ENCODE measurements at regions not wholly inside any gene's neighbourhood (a gene's known extent, or its start where the extent isn't known, plus 50 kb on each side); places are given as distances from the start of the nearest gene placed in this dataset.
A peak's percentile ranks its signal among the peaks of the same experiment; 100 is the strongest.

DNA sequence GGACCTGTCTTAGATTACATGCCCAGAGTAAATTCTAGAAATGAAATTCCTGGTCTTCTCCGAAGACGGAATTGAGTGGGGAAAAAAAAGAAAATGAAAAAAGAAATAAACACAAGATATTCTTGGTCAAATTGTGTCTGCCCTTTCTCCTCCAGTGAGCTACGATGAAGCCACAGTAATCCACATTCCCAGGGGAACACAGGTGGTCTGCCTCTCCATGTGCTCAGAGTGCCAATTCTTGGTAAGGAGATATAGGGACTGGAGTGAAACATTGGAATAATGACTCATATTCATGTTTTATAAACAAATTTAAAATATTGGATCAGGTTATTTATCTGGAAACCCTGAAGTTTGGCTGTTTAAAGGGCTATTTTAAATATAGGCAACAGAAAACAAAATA, 54.2 kb upstream of the MGST2 start:
- POLR2A ChIA-PET = no interaction called here
- H3K4me3 ChIP-seq (ENCODE audit: low read depth, low read length) = no peak overlapping the region
- CTCF ChIA-PET = interaction anchor here (0.8 to 3.7 kb wide), 3 partner anchors 8 to 40 kb away, joined by 3 to 17 read pairs (median 3); no protein-coding TSS in a partner anchor
- TF ChIP-seq CTCF (IDR thresholded peaks at IDR 0.05; ENCODE audit: insufficient read depth, low read length, missing control alignments) = no peak
- DNase-seq (ENCODE audit: low read depth, low spot score) = no peak

DNA sequence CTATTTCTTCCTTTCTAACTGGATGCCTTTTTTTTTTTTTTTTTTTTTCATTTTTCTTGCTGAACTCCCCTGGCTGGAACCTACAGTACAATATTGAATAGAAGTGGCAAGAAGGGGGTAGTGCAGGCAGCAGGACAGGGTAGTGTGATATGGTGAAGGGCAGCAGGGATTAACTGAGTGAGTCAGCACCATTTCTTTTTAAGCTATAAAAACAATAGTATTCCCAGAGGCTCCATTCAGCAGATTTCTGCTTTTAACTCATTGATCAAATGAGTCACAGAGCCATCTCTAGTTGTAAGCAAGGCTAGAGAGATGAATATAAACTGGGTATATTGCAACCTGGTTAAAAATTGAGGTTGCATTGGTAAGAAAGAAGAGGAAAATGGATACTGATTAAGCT, 53.6 kb upstream of the SETD7 start:
- ChIA-PET CTCF (interaction anchor here (0.7 to 3.7 kb wide), 7 partner anchors 10 to 43 kb away, joined by 3 to 17 read pairs (median 4); no protein-coding TSS in a partner anchor), POLR2A (no interaction called here)
- DNase-seq (ENCODE audit: low read depth, low spot score) = no peak
- no peak overlapping the region for H3K4me3 ChIP-seq (ENCODE audit: low read depth, low read length)
- no peak for TF ChIP-seq CTCF (IDR thresholded peaks at IDR 0.05; ENCODE audit: insufficient read depth, low read length, missing control alignments)

- H3K4me3 ChIP-seq (ENCODE audit: low read depth, low read length) = no peak overlapping the region
- ChIA-PET CTCF (interaction anchor here (0.6 to 13.4 kb wide), 5 partner anchors 9 to 647 kb away, joined by 3 to 554 read pairs (median 58); no protein-coding TSS in a partner anchor), POLR2A (no interaction called here)
- no peak for DNase-seq (ENCODE audit: low read depth, low spot score)
- no peak for TF ChIP-seq CTCF (IDR thresholded peaks at IDR 0.05; ENCODE audit: insufficient read depth, low read length, missing control alignments)
These were observed 51.6 kb upstream of the SETD7 start for GRCh38 chr4:139607502-139608060.

DNA sequence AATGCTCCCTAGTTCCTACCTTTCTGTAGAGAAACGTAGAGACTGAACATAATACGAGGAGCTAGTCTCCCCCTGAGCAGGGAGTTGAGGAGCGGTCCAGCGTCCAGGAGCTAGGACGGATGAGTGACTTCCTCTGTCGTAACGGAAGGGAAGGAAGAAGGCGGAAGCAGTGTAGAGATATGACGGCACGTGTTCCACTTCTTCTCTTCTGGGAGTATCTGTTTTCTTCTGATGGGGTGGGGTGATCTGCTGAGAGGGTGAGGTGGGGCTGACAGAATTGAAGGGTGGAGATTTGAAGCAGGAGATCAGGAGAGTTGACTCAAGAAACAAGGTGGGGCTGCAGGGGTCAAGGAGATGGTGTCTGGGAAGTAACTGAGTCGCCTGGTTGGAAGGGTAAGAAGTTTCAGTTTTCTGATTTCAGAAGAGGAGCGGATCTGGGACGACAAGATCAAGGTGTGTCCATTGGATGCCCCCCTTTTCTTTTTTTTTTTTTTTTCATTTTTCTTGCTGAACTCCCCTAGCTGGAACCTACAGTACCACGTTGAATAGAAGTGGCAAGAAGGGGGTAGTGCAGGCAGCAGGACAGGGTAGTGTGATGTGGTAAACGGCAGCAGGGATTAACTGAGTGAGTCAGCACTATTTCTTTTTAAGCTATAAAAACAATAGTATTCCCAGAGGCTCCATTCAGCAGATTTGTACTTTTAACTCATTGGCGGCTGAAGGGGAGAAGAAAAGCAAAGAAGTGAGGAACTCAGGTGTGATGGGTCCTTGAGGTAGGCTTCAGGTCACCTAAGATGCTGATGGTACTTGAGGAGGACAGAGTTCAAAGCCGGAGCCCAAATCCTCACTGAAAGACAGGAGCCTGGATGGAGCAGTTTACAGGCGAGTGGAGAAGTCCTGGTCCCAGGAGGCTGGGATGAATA, 50.8 kb upstream of the SETD7 start:
- DNase-seq (ENCODE audit: low read depth, low spot score) = no peak
- no peak overlapping the region for H3K4me3 ChIP-seq (ENCODE audit: low read depth, low read length)
- ChIA-PET CTCF (interaction anchor here (0.6 to 13.4 kb wide), 14 partner anchors 8 to 1003 kb away, joined by 3 to 554 read pairs (median 6); no protein-coding TSS in a partner anchor), POLR2A (no interaction called here)
- TF ChIP-seq CTCF (IDR thresholded peaks at IDR 0.05; ENCODE audit: insufficient read depth, low read length, missing control alignments) = peak; percentile 13

DNA sequence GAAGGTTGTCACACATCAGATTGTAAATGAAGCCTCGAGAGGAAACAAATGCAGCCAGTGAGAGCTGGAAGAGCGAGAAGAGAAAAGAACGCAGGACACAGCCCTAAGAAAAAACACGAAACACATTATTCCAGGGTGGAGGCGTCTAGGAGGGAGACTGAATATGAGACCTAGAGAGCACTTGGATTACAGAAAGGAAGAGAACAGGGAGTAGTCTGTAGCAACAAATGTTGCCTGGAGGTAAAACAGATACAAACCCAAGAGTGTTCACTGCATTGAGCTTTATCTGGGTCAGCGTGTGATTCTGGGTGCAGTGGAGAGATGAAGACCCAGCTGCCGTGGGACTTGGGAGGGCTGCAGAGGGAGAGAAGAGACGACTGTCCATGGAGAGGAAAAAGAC, 50.1 kb upstream of the SETD7 start:
- no peak overlapping the region for H3K4me3 ChIP-seq (ENCODE audit: low read depth, low read length)
- DNase-seq (ENCODE audit: low read depth, low spot score) = no peak
- CTCF ChIA-PET = interaction anchor here (0.7 to 13.4 kb wide), 14 partner anchors 8 to 1003 kb away, joined by 3 to 554 read pairs (median 6); no protein-coding TSS in a partner anchor
- TF ChIP-seq CTCF (IDR thresholded peaks at IDR 0.05; ENCODE audit: insufficient read depth, low read length, missing control alignments) = no peak
- POLR2A ChIA-PET = no interaction called here

All from AG04449 (cell line).